ENCODE measurements at regions not wholly inside any gene's neighbourhood (a gene's known extent, or its start where the extent isn't known, plus 50 kb on each side); places are given as distances from the start of the nearest gene placed in this dataset.
A peak's percentile ranks its signal among the peaks of the same experiment; 100 is the strongest.

DNA sequence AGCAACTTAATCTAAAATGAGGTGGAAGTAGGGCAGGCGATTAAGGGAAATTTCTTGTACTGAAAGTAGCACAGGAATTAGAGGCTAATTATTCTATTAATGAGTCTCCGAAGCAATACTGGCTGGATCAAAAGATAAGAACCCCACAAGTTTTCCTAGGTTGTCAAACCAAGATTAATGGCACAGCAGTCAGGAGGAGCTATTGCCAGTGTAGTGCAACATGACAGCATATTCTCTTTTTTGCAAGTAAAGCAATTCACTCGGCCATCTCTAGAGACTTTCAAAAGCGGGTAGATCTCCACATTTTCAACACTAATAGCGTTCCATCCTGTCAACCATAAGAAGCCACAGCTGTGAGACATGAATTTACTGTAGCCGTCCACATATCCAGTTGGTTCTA, 81.2 kb downstream of the CYB561 start:
- no peak for DNase-seq
- Histone ChIP-seq H3K27me3 (ENCODE audit: insufficient read depth, low read length, poor library complexity, severe bottlenecking) (no peaks in the 10 kb centered on the region), H3K4me1 (ENCODE audit: insufficient read depth, low read length) (no peaks in the 10 kb centered on the region), H3K9me3 (ENCODE audit: low read length) (no peaks in the 10 kb centered on the region), H3K27ac (ENCODE audit: low read depth, low read length) (no peak overlapping the region), H3K36me3 (ENCODE audit: insufficient read depth, low read length) (no peaks in the 10 kb centered on the region), H3K4me3 (ENCODE audit: low read length) (no peak overlapping the region)
- Mint-ChIP-seq H3K4me3 (no peak overlapping the region), H3K9me3 (no peaks in the 10 kb centered on the region), H3K4me1 (no peaks in the 10 kb centered on the region), H3K27ac (no peak overlapping the region), H3K36me3 (peaks cover 2 to 9% (median 4%) of the 10 kb centered on the region in 3 donors), H3K27me3 (peaks cover 0 to 3% of the 10 kb centered on the region in 2 donors)
- ChIA-PET CTCF (interaction anchor here (1.4 kb wide), 1 partner anchor 42 kb away, joined by 5 read pairs; no protein-coding TSS in a partner anchor), POLR2A (no interaction called here)

DNA sequence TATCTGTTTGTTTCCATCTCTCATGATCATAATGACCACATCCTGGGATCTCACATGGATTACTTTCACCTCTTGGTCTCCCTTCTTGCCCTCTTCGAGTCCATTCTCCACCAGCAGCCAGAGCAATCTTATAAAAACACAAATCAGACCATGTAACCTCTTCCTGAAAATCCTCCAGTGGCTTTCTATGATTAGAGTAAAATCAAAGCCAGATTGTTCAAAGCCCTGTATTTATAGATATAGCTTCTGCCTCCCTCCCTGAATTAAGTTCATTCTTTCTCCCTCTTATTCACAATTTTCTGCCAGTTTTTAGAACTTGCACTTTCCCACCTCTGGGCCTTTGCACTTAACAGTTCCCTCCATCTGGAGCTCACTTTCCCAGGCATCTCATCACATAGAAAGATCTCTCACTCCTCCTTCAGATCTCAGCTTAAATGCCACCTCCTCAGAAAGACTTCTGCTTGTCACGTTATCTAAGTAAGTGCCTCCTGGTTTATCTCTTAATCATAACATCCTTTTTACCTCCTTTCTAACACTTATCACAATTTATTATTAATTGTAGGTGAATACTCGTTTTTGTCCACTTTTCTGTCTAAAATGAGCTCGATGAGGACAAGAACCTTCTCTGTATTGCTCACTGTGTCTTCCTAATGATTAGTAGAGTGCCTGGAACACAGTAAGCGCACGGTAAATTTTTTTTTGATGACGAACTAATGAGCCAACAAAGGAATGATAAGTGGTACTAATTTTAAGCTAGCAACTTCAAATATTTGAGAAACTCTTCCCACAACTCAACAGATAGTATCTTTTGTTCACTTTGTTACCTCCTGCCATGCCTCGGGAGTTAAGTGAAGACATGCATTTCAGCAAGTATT, 80.5 kb downstream of the CYB561 start:
- no peak overlapping the region for H3K27ac ChIP-seq (ENCODE audit: low read depth, low read length)
- ChIA-PET CTCF (interaction anchor here (1.4 kb wide), 1 partner anchor 41 kb away, joined by 5 read pairs; no protein-coding TSS in a partner anchor), POLR2A (no interaction called here)
- H3K27me3 Mint-ChIP-seq = peaks cover 0 to 3% of the 10 kb centered on the region in 2 donors
- H3K4me3 Mint-ChIP-seq = no peak overlapping the region
- H3K36me3 Mint-ChIP-seq = peaks cover 2 to 11% (median 4%) of the 10 kb centered on the region in 3 donors
- H3K9me3 Mint-ChIP-seq = no peaks in the 10 kb centered on the region
- no peak for DNase-seq
- H3K27me3 ChIP-seq (ENCODE audit: insufficient read depth, low read length, poor library complexity, severe bottlenecking) = no peaks in the 10 kb centered on the region
- H3K4me3 ChIP-seq (ENCODE audit: low read length) = no peak overlapping the region
- H3K27ac Mint-ChIP-seq = peak overlapping the region in 1 of 8 donors; percentile 11
- H3K4me1 ChIP-seq (ENCODE audit: insufficient read depth, low read length) = no peaks in the 10 kb centered on the region
- H3K4me1 Mint-ChIP-seq = no peaks in the 10 kb centered on the region
- no peaks in the 10 kb centered on the region for H3K36me3 ChIP-seq (ENCODE audit: insufficient read depth, low read length)
- H3K9me3 ChIP-seq (ENCODE audit: low read length) = no peaks in the 10 kb centered on the region

DNA sequence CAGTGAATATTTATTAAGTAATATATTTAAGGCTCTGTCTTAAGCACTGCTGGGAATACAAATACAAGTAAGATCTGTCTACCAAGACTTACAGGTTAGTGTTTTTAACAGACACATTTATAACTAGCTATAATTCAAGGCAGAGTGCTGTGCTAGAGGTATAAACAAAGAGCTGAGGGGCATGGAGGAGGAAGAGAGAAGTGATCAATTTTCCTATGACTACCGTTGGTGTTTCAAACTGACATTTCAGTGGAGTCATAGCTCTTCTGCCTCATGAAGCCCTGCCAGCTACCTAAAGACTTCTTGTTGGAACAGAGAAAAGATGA, 79.9 kb downstream of the CYB561 start:
- ChIA-PET POLR2A (no interaction called here), CTCF (interaction anchor here (0.7 to 1.4 kb wide), 2 partner anchors 18 to 41 kb away, joined by 3 to 5 read pairs; no protein-coding TSS in a partner anchor)
- H3K36me3 ChIP-seq (ENCODE audit: insufficient read depth, low read length) = no peaks in the 10 kb centered on the region

GRCh38 chr17:63369233-63369632, 76.9 kb downstream of the CYB561 start:
- H3K4me3 Mint-ChIP-seq = no peak overlapping the region
- POLR2A ChIA-PET = no interaction called here
- Histone ChIP-seq H3K27ac (ENCODE audit: low read depth, low read length) (no peak overlapping the region), H3K9me3 (ENCODE audit: low read length) (no peaks in the 10 kb centered on the region), H3K4me3 (ENCODE audit: low read length) (no peak overlapping the region), H3K27me3 (ENCODE audit: insufficient read depth, low read length, poor library complexity, severe bottlenecking) (no peaks in the 10 kb centered on the region), H3K4me1 (ENCODE audit: insufficient read depth, low read length) (no peaks in the 10 kb centered on the region), H3K36me3 (ENCODE audit: insufficient read depth, low read length) (no peaks in the 10 kb centered on the region)
- H3K36me3 Mint-ChIP-seq = peaks cover 0 to 5% (median 2%) of the 10 kb centered on the region in 3 donors
- H3K27me3 Mint-ChIP-seq = no peaks in the 10 kb centered on the region
- H3K4me1 Mint-ChIP-seq = no peaks in the 10 kb centered on the region
- no peak for DNase-seq
- CTCF ChIA-PET = no interaction called here
- H3K9me3 Mint-ChIP-seq = no peaks in the 10 kb centered on the region
- no peak overlapping the region for H3K27ac Mint-ChIP-seq

More for the DNA sequence above, 79.9 kb downstream of the CYB561 start:
- no peak overlapping the region for H3K27ac ChIP-seq (ENCODE audit: low read depth, low read length)
- no peaks in the 10 kb centered on the region for H3K4me1 ChIP-seq (ENCODE audit: insufficient read depth, low read length)
- no peak overlapping the region for H3K4me3 ChIP-seq (ENCODE audit: low read length)
- no peaks in the 10 kb centered on the region for H3K27me3 Mint-ChIP-seq
- DNase-seq = no peak
- H3K27ac Mint-ChIP-seq = no peak overlapping the region
- H3K27me3 ChIP-seq (ENCODE audit: insufficient read depth, low read length, poor library complexity, severe bottlenecking) = no peaks in the 10 kb centered on the region
- no peaks in the 10 kb centered on the region for H3K4me1 Mint-ChIP-seq
- H3K9me3 ChIP-seq (ENCODE audit: low read length) = no peaks in the 10 kb centered on the region
- H3K4me3 Mint-ChIP-seq = no peak overlapping the region
- no peaks in the 10 kb centered on the region for H3K9me3 Mint-ChIP-seq
- H3K36me3 Mint-ChIP-seq = peaks cover 0 to 7% (median 2%) of the 10 kb centered on the region in 3 donors

DNA sequence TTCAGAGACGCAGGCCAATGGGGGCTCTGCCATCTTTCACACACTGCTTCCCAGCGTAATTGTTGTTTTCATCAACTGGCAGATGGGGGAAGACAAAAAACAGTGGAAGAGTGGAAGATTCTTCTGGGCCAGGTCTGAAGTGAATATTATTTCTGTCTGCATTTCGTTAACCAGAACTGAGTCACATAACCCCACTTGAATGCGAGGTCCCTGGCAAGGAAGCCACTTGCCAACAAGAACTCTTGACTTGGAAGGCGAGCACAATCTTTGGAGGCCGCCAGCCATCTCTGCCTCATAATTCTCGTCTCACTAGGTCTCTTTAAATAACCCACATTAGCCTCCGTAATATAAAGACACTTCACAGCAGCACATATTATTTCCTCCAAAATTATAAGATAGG, 75.4 kb downstream of the CYB561 start:
- no peaks in the 10 kb centered on the region for H3K9me3 Mint-ChIP-seq
- H3K27ac Mint-ChIP-seq = peak overlapping the region in 1 of 8 donors; percentile 26
- H3K4me3 Mint-ChIP-seq = no peak overlapping the region
- Histone ChIP-seq H3K4me1 (ENCODE audit: insufficient read depth, low read length) (no peaks in the 10 kb centered on the region), H3K36me3 (ENCODE audit: insufficient read depth, low read length) (no peaks in the 10 kb centered on the region), H3K4me3 (ENCODE audit: low read length) (no peak overlapping the region), H3K27ac (ENCODE audit: low read depth, low read length) (no peak overlapping the region), H3K27me3 (ENCODE audit: insufficient read depth, low read length, poor library complexity, severe bottlenecking) (no peaks in the 10 kb centered on the region), H3K9me3 (ENCODE audit: low read length) (no peaks in the 10 kb centered on the region)
- peaks cover 0 to 4% (median under 1%) of the 10 kb centered on the region in 3 donors for H3K36me3 Mint-ChIP-seq
- ChIA-PET CTCF (no interaction called here), POLR2A (no interaction called here)
- no peaks in the 10 kb centered on the region for H3K27me3 Mint-ChIP-seq
- DNase-seq = no peak
- no peaks in the 10 kb centered on the region for H3K4me1 Mint-ChIP-seq

GRCh38 chr17:63376949-63377348, 69.2 kb downstream of the CYB561 start:
- POLR2A ChIA-PET = no interaction called here
- no peak overlapping the region for H3K4me3 Mint-ChIP-seq
- H3K27ac ChIP-seq (ENCODE audit: low read depth, low read length) = no peak overlapping the region
- peaks cover 8 to 29% (median 14%) of the 10 kb centered on the region in 3 donors for H3K36me3 Mint-ChIP-seq
- CTCF ChIA-PET = no interaction called here
- DNase-seq = no peak
- peaks cover 3 to 8% (median 4%) of the 10 kb centered on the region in 3 donors for H3K4me1 Mint-ChIP-seq
- no peak overlapping the region for H3K27ac Mint-ChIP-seq
- H3K27me3 Mint-ChIP-seq = no peaks in the 10 kb centered on the region
- H3K9me3 Mint-ChIP-seq = peaks cover 0 to 4% (median 0%) of the 10 kb centered on the region in 5 donors
- H3K9me3 ChIP-seq (ENCODE audit: low read length) = no peaks in the 10 kb centered on the region
- H3K27me3 ChIP-seq (ENCODE audit: insufficient read depth, low read length, poor library complexity, severe bottlenecking) = no peaks in the 10 kb centered on the region
- no peaks in the 10 kb centered on the region for H3K36me3 ChIP-seq (ENCODE audit: insufficient read depth, low read length)
- no peak overlapping the region for H3K4me3 ChIP-seq (ENCODE audit: low read length)
- H3K4me1 ChIP-seq (ENCODE audit: insufficient read depth, low read length) = no peaks in the 10 kb centered on the region

DNA sequence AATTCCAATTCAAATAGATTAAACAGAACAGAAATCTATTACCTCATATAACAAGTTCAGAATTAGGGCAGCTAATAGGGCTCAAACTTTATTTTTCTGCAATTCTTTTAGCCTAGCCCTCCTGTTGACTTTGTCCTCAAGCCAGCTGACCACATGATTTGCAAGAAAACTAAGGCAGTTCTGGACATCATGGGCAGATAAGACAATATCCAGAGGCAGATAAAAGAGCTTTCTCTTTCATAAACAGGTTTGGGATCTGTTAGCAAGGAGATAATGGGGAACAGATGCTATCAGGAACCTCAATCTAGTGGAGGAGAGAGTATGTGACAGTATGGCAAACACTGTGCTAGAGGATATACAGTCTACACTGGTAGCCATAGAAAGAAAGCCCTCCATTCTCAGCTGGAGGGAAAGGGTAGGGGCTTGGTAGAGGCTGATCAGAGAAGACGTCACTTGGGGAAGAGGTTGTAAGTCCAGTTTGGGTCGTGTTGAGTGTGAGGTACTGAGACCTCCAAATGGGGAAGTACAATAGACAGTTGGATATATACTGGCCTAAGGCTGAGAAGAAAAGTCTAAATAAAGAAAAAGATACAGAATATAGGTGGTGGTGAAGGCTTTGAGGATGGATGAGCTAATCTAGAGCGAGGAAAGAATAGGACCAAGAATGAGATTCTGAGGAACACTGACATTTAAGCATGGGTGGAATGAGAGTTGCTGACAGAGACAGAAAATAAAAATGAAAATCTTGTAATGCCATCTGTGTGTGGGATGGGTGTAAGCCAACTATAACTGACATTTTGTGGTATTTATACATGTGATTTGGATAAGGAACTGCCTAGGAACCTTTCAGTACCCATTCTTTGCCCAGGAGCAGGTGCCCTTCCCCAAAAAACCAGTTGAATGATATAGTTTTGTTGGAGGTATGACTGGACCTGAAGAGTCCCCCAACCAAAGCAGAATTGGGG, 67.4 kb downstream of the CYB561 start:
- Mint-ChIP-seq H3K27ac (no peak overlapping the region), H3K9me3 (peaks cover 0 to 4% (median 0%) of the 10 kb centered on the region in 5 donors), H3K36me3 (peaks cover 8 to 29% (median 19%) of the 10 kb centered on the region in 3 donors), H3K27me3 (peaks cover 0 to 2% of the 10 kb centered on the region in 2 donors), H3K4me1 (peaks cover 7 to 11% (median 7%) of the 10 kb centered on the region in 3 donors), H3K4me3 (no peak overlapping the region)
- ChIA-PET POLR2A (no interaction called here), CTCF (no interaction called here)
- Histone ChIP-seq H3K9me3 (ENCODE audit: low read length) (no peaks in the 10 kb centered on the region), H3K27ac (ENCODE audit: low read depth, low read length) (no peak overlapping the region), H3K4me1 (ENCODE audit: insufficient read depth, low read length) (no peaks in the 10 kb centered on the region), H3K36me3 (ENCODE audit: insufficient read depth, low read length) (no peaks in the 10 kb centered on the region), H3K4me3 (ENCODE audit: low read length) (no peak overlapping the region), H3K27me3 (ENCODE audit: insufficient read depth, low read length, poor library complexity, severe bottlenecking) (no peaks in the 10 kb centered on the region)
- no peak for DNase-seq

DNA sequence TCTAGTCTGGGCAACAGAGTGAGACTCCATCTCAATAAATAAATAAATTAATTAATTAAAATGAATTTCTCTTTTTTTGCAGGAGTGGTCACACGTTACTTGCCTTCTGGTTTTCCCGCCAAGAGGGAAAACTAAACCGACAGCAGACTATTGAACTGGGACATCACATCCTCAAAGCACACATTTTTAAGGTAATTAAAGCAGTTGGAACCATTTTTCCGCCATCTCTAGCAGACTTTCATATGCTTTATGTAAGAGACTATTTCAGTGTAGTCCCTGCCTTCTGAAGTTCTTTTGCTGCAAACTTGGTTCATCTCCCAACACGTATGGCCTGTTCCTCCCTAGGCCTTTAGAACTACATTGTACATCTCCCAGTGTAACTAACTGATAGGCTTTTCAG, 66.5 kb downstream of the CYB561 start:
- DNase-seq = no peak
- H3K4me1 Mint-ChIP-seq = peaks cover 7 to 11% (median 7%) of the 10 kb centered on the region in 3 donors
- ChIA-PET POLR2A (no interaction called here), CTCF (no interaction called here)
- H3K36me3 Mint-ChIP-seq = peaks cover 8 to 29% (median 19%) of the 10 kb centered on the region in 3 donors
- Histone ChIP-seq H3K27me3 (ENCODE audit: insufficient read depth, low read length, poor library complexity, severe bottlenecking) (no peaks in the 10 kb centered on the region), H3K27ac (ENCODE audit: low read depth, low read length) (no peak overlapping the region), H3K9me3 (ENCODE audit: low read length) (no peaks in the 10 kb centered on the region), H3K36me3 (ENCODE audit: insufficient read depth, low read length) (no peaks in the 10 kb centered on the region), H3K4me3 (ENCODE audit: low read length) (no peak overlapping the region), H3K4me1 (ENCODE audit: insufficient read depth, low read length) (no peaks in the 10 kb centered on the region)
- peaks cover 0 to 4% (median 0%) of the 10 kb centered on the region in 5 donors for H3K9me3 Mint-ChIP-seq
- peaks cover 0 to 2% of the 10 kb centered on the region in 2 donors for H3K27me3 Mint-ChIP-seq
- H3K27ac Mint-ChIP-seq = no peak overlapping the region
- no peak overlapping the region for H3K4me3 Mint-ChIP-seq

Data from CD8-positive, alpha-beta memory T cell (primary cell).